B cell (primary cell): ENCODE measurements at regions not wholly inside any gene's neighbourhood (a gene's known extent, or its start where the extent isn't known, plus 50 kb on each side); places are given as distances from the start of the nearest gene placed in this dataset.

Source experiments
- ATAC-seq: fragments of 200-7000 bp; cut with Tn5 transposase; one replicate; pipeline ENCODE4 v1.10.0; 2021; ENCODE audit warnings: low read depth, mild to moderate bottlenecking, moderate number of reproducible peaks, moderate library complexity
- CTCF ChIA-PET: fragments of 350-600 bp; sonication (Branson Sonifier 250); formaldehyde crosslinking; loops from one replicate; lab custom pipeline; 2021; ENCODE audit warnings: antibody characterized with exemption, inconsistent platforms; lab: Charles Lee
- POLR2A ChIA-PET: fragments of 350-600 bp; sonication (Branson Sonifier 250); formaldehyde crosslinking; loops from one replicate; lab custom pipeline; 2021; ENCODE audit warnings: antibody characterized with exemption; lab: Charles Lee
- DNase-seq: peaks from one replicate; pipeline ENCODE4 v3.0.0; 2013
- H2AFZ ChIP-seq: 2 replicates; pipeline ENCODE4 v1.6.1; 2012; ENCODE audit warnings: mild to moderate bottlenecking, low read depth, low read length; ENCODE audit not compliant: insufficient read depth, poor library complexity, severe bottlenecking
- H3K27ac ChIP-seq, 2 donors: 1 replicate in 1 of 2; 2 replicates in 1 of 2; pipeline ENCODE4 v1.5.1; 2012 to 2013; ENCODE audit warnings: low read length in 2 of 2, mild to moderate bottlenecking in 2 of 2, moderate library complexity in 1 of 2
- H3K27me3 ChIP-seq, 4 experiments: fragments of 200-600 bp in 1 of 4; sonication (generic) in 1 of 4; replicated peaks in 1 of 4; 1 replicate in 2 of 4; 2 replicates in 2 of 4; pipeline versions ENCODE4 v1.6.1 to v1.7.0; 2013 to 2016; ENCODE audit warnings: low read length in 3 of 4, mild to moderate bottlenecking in 2 of 4, mixed read lengths in 1 of 4, moderate library complexity in 1 of 4; ENCODE audit not compliant: insufficient read depth in 4 of 4, control insufficient read depth in 3 of 4; ENCODE audit errors: control extremely low read depth in 1 of 4
- H3K36me3 ChIP-seq, 2 experiments: replicated peaks in 1 of 2; 1 replicate in 1 of 2; 2 replicates in 1 of 2; pipeline versions ENCODE4 v1.6.1 to v1.7.1; 2013; ENCODE audit warnings: low read length in 1 of 2; ENCODE audit not compliant: insufficient read depth in 2 of 2, control insufficient read depth in 1 of 2; ENCODE audit errors: control extremely low read depth in 1 of 2, extremely low read depth in 1 of 2
- H3K4me1 ChIP-seq, 2 donors: fragments of 200-600 bp in 1 of 2; sonication (generic) in 1 of 2; 1 replicate in 1 of 2; 2 replicates in 1 of 2; pipeline versions ENCODE4 v1.5.1 to v1.6.1; 2013 to 2017; ENCODE audit warnings: low read length in 2 of 2; ENCODE audit not compliant: control insufficient read depth in 2 of 2, insufficient read depth in 2 of 2
- H3K4me2 ChIP-seq: replicated peaks from 2 replicates; pipeline ENCODE3; 2012; ENCODE audit warnings: mild to moderate bottlenecking, low read depth, low read length; ENCODE audit not compliant: poor library complexity, severe bottlenecking
- H3K4me3 ChIP-seq, 5 experiments: fragments of 200-600 bp in 1 of 5; sonication (generic) in 1 of 5; 1 replicate in 3 of 5; 2 replicates in 2 of 5; pipeline versions ENCODE4 v1.5.1 to v1.7.0; 2011 to 2016; ENCODE audit warnings: low read length in 4 of 5, mild to moderate bottlenecking in 4 of 5, low read depth in 2 of 5, control low read depth in 1 of 5, moderate library complexity in 1 of 5; ENCODE audit not compliant: insufficient read depth in 1 of 5; ENCODE audit errors: control extremely low read depth in 1 of 5, extremely low read depth in 1 of 5
- H3K79me2 ChIP-seq: fragments of 200-600 bp; sonication (generic); one replicate; pipeline ENCODE4 v1.6.0; 2016; ENCODE audit warnings: low read length; ENCODE audit not compliant: control insufficient read depth, insufficient read depth
- H3K9ac ChIP-seq: fragments of 200-600 bp; sonication (generic); 2 replicates; pipeline ENCODE4 v1.6.1; 2017; ENCODE audit warnings: mild to moderate bottlenecking, low read length, moderate library complexity
- H3K9me3 ChIP-seq, 3 donors: one replicate each; pipeline versions ENCODE4 v1.6.1 to v1.7.1; 2013; ENCODE audit warnings: low read length in 2 of 3; ENCODE audit not compliant: control insufficient read depth in 2 of 3, insufficient read depth in 1 of 3; ENCODE audit errors: control extremely low read depth in 1 of 3
- H4K20me1 ChIP-seq: 2 replicates; pipeline ENCODE4 v1.6.0; 2012; ENCODE audit warnings: mild to moderate bottlenecking, low read length; ENCODE audit not compliant: insufficient read depth, control insufficient read depth, poor library complexity, severe bottlenecking
- H3K27ac Mint-ChIP-seq: one replicate; pipeline ENCODE4 v1.8.0; 2021; ENCODE audit warnings: mixed read lengths
- H3K27me3 Mint-ChIP-seq: one replicate; pipeline ENCODE4 v1.8.0; 2021; ENCODE audit warnings: mixed read lengths
- H3K4me1 Mint-ChIP-seq: one replicate; pipeline ENCODE4 v1.8.0; 2021; ENCODE audit warnings: mixed read lengths
- H3K4me3 Mint-ChIP-seq: one replicate; pipeline ENCODE4 v1.8.0; 2021; ENCODE audit warnings: mixed read lengths
- H3K9me3 Mint-ChIP-seq: one replicate; pipeline ENCODE4 v1.8.0; 2022; ENCODE audit warnings: mixed read lengths; ENCODE audit not compliant: insufficient read depth
- CTCF ChIP-seq: fragments of 200-600 bp; IDR thresholded peaks from one replicate; pipeline ENCODE4 v1.8.0; 2022; ENCODE audit warnings: antibody characterized with exemption, mild to moderate bottlenecking
- EZH2 ChIP-seq: IDR thresholded peaks from 2 replicates; pipeline ENCODE4 v1.6.1; 2012; ENCODE audit warnings: borderline replicate concordance, low read depth, mild to moderate bottlenecking, moderate library complexity, low read length; ENCODE audit not compliant: insufficient read depth, poor library complexity, severe bottlenecking
- WGBS: methylation state at CpG from one replicate; pipeline ENCODE4 v1.1.5; 2013; ENCODE audit warnings: missing lambda C conversion rate; ENCODE audit not compliant: insufficient coverage; 5-methylcytosine and 5-hydroxymethylcytosine counted together
- intact Hi-C: fragments of 100-400 bp; cut with micrococcal nuclease; formaldehyde crosslinking; loops from one replicate; pipeline ENCODE4 v1.10.0; 2022

- ATAC-seq (no peak), DNase-seq (no peak)
- WGBS = 88% methylated on average over 2 of the region's 4 CpGs
- no peaks in the 10 kb centered on the region for H3K4me1 Mint-ChIP-seq
- H3K36me3 ChIP-seq = no peaks in the 10 kb centered on the region
- no peak for TF ChIP-seq CTCF
- TF ChIP-seq EZH2 = no peak
- H3K27ac ChIP-seq = no peak overlapping the region
- H3K9me3 ChIP-seq = no peaks in the 10 kb centered on the region
- H4K20me1 ChIP-seq = no peaks in the 10 kb centered on the region
- H3K27me3 Mint-ChIP-seq = peaks cover 3% of the 10 kb centered on the region
- no peak overlapping the region for H3K4me2 ChIP-seq
- no peaks in the 10 kb centered on the region for H3K4me1 ChIP-seq
- H3K27ac Mint-ChIP-seq = no peak overlapping the region
- no peaks in the 10 kb centered on the region for H3K9me3 Mint-ChIP-seq
- H3K4me3 Mint-ChIP-seq = no peak overlapping the region
- no peak overlapping the region for H3K4me3 ChIP-seq
- CTCF ChIA-PET = no interaction called here
- intact Hi-C loops = no loop called here
- POLR2A ChIA-PET = no interaction called here
- no peak overlapping the region for H2AFZ ChIP-seq
- no peaks in the 10 kb centered on the region for H3K27me3 ChIP-seq
- no peak overlapping the region for H3K9ac ChIP-seq
- H3K79me2 ChIP-seq = no peaks in the 10 kb centered on the region
Measured at GRCh38 chr1:224554056-224554455, 62.1 kb upstream of the CNIH3 start.

- H3K79me2 ChIP-seq = no peaks in the 10 kb centered on the region
- no peak overlapping the region for H2AFZ ChIP-seq
- no peak overlapping the region for H3K4me3 ChIP-seq
- H3K36me3 ChIP-seq = no peaks in the 10 kb centered on the region
- intact Hi-C loops = no loop called here
- ChIA-PET CTCF (no interaction called here), POLR2A (no interaction called here)
- Mint-ChIP-seq H3K4me1 (no peaks in the 10 kb centered on the region), H3K27ac (no peak overlapping the region), H3K9me3 (no peaks in the 10 kb centered on the region), H3K27me3 (peaks cover 3% of the 10 kb centered on the region), H3K4me3 (no peak overlapping the region)
- H3K4me2 ChIP-seq = no peak overlapping the region
- H3K4me1 ChIP-seq = no peaks in the 10 kb centered on the region
- TF ChIP-seq CTCF = no peak
- no peak for TF ChIP-seq EZH2
- no peaks in the 10 kb centered on the region for H3K27me3 ChIP-seq
- DNase-seq (no peak), ATAC-seq (no peak)
- H3K9me3 ChIP-seq = no peaks in the 10 kb centered on the region
- H4K20me1 ChIP-seq = no peaks in the 10 kb centered on the region
- WGBS = no CpG with 5 or more reads among the region's 4 CpGs
- H3K27ac ChIP-seq = no peak overlapping the region
- no peak overlapping the region for H3K9ac ChIP-seq
Measured at GRCh38 chr1:224554620-224555259, 61.4 kb upstream of the CNIH3 start.
